Spinal cord (tissue), 9 donors: ENCODE measurements at regions not wholly inside any gene's neighbourhood (a gene's known extent, or its start where the extent isn't known, plus 50 kb on each side); places are given as distances from the start of the nearest gene placed in this dataset.

Experiments used
- DNase-seq, 6 donors: peaks; one replicate each; pipeline versions ENCODE4 v3.0.0 to v3.0.0-alpha.2; 2013 to 2015; ENCODE audit warnings: low spot score in 6 of 6, low read depth in 4 of 6
- H3K27ac ChIP-seq: one replicate; pipeline ENCODE4 v1.5.1; 2013; ENCODE audit warnings: low read depth, low read length, control low read depth
- H3K27me3 ChIP-seq: one replicate; pipeline ENCODE4 v1.6.1; 2013; ENCODE audit warnings: low read length; ENCODE audit not compliant: control insufficient read depth, insufficient read depth
- H3K36me3 ChIP-seq: one replicate; pipeline ENCODE4 v1.6.1; 2013; ENCODE audit warnings: low read length; ENCODE audit not compliant: control insufficient read depth, insufficient read depth
- H3K4me1 ChIP-seq: one replicate; pipeline ENCODE4 v1.6.1; 2013; ENCODE audit warnings: low read length; ENCODE audit not compliant: control insufficient read depth, insufficient read depth
- H3K4me3 ChIP-seq: one replicate; pipeline ENCODE4 v1.5.1; 2013; ENCODE audit warnings: low read depth, low read length, control low read depth
- H3K9me3 ChIP-seq: one replicate; pipeline ENCODE4 v1.6.1; 2013; ENCODE audit warnings: low read length; ENCODE audit not compliant: control insufficient read depth, insufficient read depth
- WGBS: methylation state at CpG from one replicate; pipeline ENCODE4 v1.1.5; 2013; ENCODE audit warnings: missing lambda C conversion rate; ENCODE audit not compliant: insufficient coverage; 5-methylcytosine and 5-hydroxymethylcytosine counted together
- donor health status: healthy.

DNA sequence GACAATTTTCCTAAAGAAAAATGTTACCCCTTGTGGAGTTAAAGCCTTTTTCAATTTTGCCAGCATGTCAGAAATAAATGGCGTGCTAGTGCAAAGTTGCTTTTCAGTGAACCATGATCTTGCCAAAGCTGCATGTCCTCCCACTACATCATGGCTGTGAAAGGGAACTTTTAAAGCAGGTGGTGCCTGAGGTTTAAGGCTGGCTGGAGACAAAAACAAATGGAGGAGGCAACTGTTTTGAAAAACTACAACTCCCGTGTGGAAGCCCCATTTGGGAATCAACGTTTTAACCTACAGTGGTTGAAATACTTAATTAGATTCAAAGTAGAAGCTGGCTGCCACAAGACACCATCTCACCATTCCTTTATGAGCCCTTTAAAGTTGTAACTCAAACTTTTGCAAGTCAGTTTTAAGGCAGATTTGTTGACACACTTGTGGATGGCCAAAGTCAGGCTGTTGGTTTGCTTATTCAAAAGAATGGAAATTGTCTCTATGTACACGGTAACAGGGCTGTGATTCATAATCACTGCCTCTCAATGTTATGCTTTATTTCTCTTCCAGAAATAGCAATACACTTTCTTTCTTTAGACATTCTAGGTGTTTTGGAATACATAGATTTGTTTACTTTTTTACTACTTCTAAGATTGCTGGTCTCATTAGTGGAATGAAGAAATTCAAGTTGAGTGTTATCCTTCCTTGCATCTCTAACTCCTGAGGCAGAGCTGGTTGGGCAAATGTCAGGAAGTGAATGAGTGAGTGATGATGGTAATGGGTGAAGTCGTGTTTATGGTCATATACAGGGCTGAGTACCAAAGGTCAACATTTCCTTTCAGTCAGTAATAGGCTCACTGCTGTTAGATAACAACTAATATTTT lies 196.4 kb upstream of the GMDS start:
- WGBS: 21% methylated on average over 2 of the region's 5 CpGs
- peak in 1 of 6 donors; percentile 42 for DNase-seq

DNA sequence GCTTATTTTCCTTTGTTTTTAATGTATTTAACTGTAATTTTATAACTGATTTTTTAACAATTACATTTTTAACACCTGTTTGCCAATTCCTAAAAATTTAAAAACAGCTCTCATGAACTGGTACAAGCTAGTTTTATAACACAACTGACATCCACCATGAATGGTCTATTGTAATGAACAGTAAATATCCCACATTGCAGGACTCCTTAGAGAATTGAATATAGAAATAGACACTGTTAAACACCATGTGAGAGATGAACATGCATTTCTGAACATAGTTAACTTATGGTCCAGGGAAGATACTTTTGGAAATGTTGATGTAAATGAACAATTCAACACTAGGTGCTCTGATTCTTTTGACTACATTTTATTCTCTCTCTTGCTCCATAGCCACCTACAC lies 195.1 kb upstream of the GMDS start:
- H3K27me3 ChIP-seq: no peaks in the 10 kb centered on the region
- H3K27ac ChIP-seq: no peak overlapping the region
- DNase-seq: no peak
- no peak overlapping the region for H3K4me3 ChIP-seq
- no peaks in the 10 kb centered on the region for H3K36me3 ChIP-seq
- H3K9me3 ChIP-seq: no peaks in the 10 kb centered on the region
- H3K4me1 ChIP-seq: no peaks in the 10 kb centered on the region

More for the DNA sequence above, 196.4 kb upstream of the GMDS start:
- Histone ChIP-seq H3K27me3 (no peaks in the 10 kb centered on the region), H3K4me3 (no peak overlapping the region), H3K9me3 (no peaks in the 10 kb centered on the region), H3K27ac (no peak overlapping the region), H3K4me1 (no peaks in the 10 kb centered on the region), H3K36me3 (no peaks in the 10 kb centered on the region)

DNA sequence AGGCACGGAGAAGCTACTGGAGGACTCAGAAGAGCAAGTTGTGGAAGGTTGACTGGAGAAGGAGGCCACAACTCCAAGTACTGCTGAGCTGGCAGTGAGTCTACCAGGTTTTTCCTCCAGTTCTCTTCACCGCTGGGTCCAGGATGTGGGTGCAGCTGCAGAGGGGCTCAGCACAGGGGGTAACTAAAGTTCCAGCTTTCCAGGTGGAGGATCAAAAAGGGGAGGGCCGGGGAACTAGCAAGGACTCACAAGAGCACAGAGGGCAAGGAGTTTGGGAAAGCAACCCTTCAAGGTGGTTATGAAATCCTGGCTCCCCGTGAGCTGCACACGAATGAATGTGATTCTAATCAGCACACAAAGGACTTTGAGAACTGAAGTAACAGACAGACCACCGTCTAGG lies 194.2 kb upstream of the GMDS start:
- WGBS: 91% methylated on average over 5 of the region's 6 CpGs
- no peak for DNase-seq
- Histone ChIP-seq H3K4me1 (no peaks in the 10 kb centered on the region), H3K9me3 (no peaks in the 10 kb centered on the region), H3K27ac (no peak overlapping the region), H3K27me3 (no peaks in the 10 kb centered on the region), H3K4me3 (no peak overlapping the region), H3K36me3 (no peaks in the 10 kb centered on the region)

DNA sequence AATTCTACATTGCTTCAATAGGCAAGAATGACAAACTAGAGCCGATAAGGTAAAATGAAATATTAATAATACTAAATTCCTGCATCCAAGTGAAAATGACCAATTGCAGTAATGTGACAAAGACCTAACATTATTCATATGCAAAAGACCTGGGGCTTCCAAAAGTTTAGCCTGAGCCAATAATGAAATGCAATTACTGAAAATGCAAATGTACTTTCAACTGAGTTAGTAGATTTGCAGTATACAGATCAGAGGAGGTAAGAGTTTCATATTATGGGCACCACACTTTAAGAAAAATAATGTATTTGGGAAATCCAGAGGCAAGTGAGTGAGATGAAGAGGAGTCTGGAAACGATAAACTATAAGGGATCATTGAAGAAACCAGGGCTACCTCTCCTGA lies 193.7 kb upstream of the GMDS start:
- Histone ChIP-seq H3K4me1 (no peaks in the 10 kb centered on the region), H3K27ac (no peak overlapping the region), H3K36me3 (no peaks in the 10 kb centered on the region), H3K27me3 (no peaks in the 10 kb centered on the region), H3K9me3 (no peaks in the 10 kb centered on the region), H3K4me3 (no peak overlapping the region)
- no peak for DNase-seq
- no CpG with 5 or more reads among the region's 2 CpGs for WGBS

DNA sequence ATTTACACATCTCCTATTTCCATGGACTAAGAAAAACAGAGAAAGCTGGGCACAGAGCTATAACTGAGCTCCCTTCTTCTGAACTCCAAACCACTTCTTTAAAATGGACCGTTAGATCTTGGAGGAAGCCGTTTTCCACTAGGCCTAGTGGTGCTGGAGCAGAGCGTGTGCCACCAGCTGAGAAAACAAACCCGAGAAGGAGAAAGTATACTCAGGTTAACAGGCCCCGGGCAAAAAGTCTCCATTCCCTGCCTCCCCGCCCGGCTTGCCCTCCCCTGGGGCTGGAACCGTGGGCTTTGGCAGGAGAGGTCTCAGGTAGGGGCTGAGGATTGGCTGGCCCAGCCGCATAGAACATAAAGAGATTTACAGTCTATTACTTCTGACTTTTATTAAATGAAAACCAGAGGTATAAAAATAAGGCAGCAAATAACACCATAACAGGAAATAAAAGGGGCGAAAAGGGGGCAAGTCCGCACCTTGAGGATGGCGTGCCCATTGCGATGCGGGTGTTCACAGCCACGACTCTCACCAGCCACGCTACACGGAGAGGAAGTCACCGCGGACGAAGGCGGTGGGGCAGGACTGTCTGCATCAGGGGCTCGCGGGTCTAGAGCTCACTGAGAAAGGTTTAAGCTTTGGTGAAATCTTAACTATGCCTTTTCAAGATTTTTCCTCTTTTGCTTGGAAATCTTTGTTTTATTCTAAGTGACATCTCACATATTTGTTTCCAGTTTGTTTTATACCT lies 191.2 kb upstream of the GMDS start:
- DNase-seq: no peak
- H3K27me3 ChIP-seq: no peaks in the 10 kb centered on the region
- H3K27ac ChIP-seq: no peak overlapping the region
- H3K4me1 ChIP-seq: no peaks in the 10 kb centered on the region
- 93% methylated on average over 13 of the region's 23 CpGs for WGBS
- H3K36me3 ChIP-seq: no peaks in the 10 kb centered on the region
- no peaks in the 10 kb centered on the region for H3K9me3 ChIP-seq
- no peak overlapping the region for H3K4me3 ChIP-seq

DNA sequence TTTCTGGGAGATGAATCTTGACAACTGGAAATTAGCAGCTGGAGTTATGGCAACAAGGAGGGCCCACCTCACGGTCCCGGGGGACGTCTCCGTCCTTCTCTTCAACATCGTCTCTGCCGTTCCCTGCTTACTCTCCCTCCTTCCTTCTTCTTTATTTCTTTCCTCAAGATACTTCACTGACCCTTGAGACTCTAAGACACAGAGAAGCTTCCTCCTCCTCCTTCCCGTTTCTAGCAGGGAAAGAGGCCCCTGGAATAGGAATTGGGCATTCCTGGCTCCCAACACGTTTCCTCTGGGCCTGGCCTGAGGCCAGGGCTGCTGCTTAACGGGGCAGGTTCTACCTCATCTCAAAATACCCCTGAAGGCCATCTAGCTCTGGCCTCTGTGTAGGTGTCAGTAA lies 189.9 kb upstream of the GMDS start:
- Histone ChIP-seq H3K27me3 (no peaks in the 10 kb centered on the region), H3K9me3 (no peaks in the 10 kb centered on the region), H3K4me1 (no peaks in the 10 kb centered on the region), H3K4me3 (no peak overlapping the region), H3K27ac (peak overlapping the region; percentile 31), H3K36me3 (no peaks in the 10 kb centered on the region)
- no peak for DNase-seq
- 79% methylated on average over 7 of the region's 9 CpGs for WGBS

DNA sequence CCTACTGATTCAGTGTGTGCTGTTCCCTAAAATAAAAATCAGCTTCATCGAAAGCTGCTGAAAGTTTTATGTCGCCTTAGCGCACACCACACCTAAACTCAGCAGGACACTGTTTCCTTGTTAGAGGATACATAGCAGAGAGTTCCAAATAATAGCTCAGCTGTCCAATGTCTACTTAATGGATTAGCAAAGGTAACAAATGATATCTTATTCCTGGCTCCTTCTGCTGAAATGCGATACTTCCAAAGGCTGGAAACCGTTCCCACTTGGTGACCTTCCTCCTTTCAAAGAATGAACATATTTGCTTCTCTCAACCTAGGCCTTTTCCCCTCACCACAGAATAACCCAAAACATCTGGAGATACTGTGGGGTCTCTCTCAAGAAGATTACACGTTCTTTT lies 189.5 kb upstream of the GMDS start:
- Histone ChIP-seq H3K27me3 (no peaks in the 10 kb centered on the region), H3K9me3 (no peaks in the 10 kb centered on the region), H3K36me3 (no peaks in the 10 kb centered on the region), H3K27ac (peak overlapping the region; percentile 31), H3K4me1 (no peaks in the 10 kb centered on the region), H3K4me3 (no peak overlapping the region)
- 57% methylated on average over 1 of the region's 6 CpGs for WGBS
- DNase-seq: peak in 1 of 6 donors; percentile 40

DNA sequence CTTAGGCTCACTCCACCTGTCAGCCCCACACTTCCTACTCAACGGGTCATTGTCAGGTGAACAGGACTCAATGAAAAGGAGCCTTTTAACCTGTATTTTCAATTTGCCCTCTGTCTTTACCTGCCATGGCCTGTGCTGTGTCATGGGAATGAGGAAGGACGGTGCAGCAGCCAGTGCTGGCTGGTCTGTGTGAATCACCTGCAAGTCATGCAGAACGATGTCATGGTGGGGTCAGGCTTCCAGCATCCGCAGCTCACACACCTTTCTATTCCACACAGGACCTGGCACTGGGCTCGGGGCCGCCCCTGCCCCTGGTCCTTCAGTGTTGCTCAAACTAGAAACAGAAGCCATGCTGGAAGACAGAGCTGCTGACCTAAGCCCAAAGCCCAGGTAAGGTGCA lies 188.7 kb upstream of the GMDS start:
- H3K27ac ChIP-seq: peak overlapping the region; percentile 31
- WGBS: 100% methylated on average over 6 of the region's 6 CpGs
- no peak overlapping the region for H3K4me3 ChIP-seq
- H3K36me3 ChIP-seq: no peaks in the 10 kb centered on the region
- H3K9me3 ChIP-seq: no peaks in the 10 kb centered on the region
- H3K27me3 ChIP-seq: no peaks in the 10 kb centered on the region
- DNase-seq: no peak
- H3K4me1 ChIP-seq: no peaks in the 10 kb centered on the region

DNA sequence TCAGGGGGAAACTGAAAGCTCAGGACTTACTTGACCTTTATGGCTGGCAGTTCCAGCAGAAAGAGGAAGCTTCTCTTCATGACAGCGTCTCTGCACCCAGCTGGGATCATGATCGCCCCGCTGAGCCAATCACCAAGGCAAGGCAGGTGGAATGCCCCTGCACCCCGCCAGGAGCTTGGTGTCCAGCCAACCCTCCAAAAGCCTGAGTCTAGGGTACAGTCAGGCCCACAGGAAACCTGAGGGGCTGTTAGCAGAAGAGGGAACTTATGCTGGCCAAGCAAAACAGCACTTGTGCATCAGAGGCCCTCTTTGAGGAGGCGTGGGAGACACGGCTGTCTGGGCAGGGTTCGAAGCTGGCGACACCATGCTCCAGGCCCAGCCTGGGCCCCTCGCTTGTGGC lies 188.3 kb upstream of the GMDS start:
- Histone ChIP-seq H3K27me3 (no peaks in the 10 kb centered on the region), H3K27ac (no peak overlapping the region), H3K9me3 (no peaks in the 10 kb centered on the region), H3K4me3 (no peak overlapping the region), H3K4me1 (no peaks in the 10 kb centered on the region), H3K36me3 (no peaks in the 10 kb centered on the region)
- WGBS: 81% methylated on average over 9 of the region's 9 CpGs
- DNase-seq: no peak

DNA sequence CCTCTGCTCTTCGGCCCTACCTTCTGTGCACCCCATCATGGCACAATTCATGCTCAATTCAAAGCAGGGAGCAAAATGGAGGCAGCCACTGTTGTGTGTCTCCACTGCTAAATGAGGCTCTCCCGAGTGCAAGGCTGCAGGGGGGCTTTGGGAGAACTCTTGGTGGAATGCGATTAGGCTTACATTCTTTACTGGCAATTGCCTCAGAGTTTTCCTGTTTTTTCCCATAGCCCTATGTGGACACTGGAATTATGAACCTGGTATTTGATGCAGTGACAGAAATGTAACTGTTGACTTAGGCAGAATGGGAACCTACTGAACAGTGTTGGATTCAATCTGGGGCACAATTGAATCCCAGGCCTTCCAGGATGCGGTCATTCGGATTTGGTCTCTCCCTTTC lies 187.9 kb upstream of the GMDS start:
- H3K4me3 ChIP-seq: no peak overlapping the region
- H3K27me3 ChIP-seq: no peaks in the 10 kb centered on the region
- H3K36me3 ChIP-seq: no peaks in the 10 kb centered on the region
- H3K27ac ChIP-seq: no peak overlapping the region
- no peak for DNase-seq
- 85% methylated on average over 4 of the region's 5 CpGs for WGBS
- no peaks in the 10 kb centered on the region for H3K4me1 ChIP-seq
- H3K9me3 ChIP-seq: no peaks in the 10 kb centered on the region
